SK-N-SH (cell line): ENCODE measurements at regions not wholly inside any gene's neighbourhood (a gene's known extent, or its start where the extent isn't known, plus 50 kb on each side); places are given as distances from the start of the nearest gene placed in this dataset.
"Not testable (repeated sequence)": the region's sequence is repeated elsewhere in the genome, so short reads cannot be mapped to it uniquely, and the experiment has no call there.

Experiments
- CTCF ChIP-seq: fragments of 200-600 bp; sonication (generic); IDR thresholded peaks from 2 replicates; pipeline ENCODE4 v1.6.1; 2017; ENCODE audit warnings: antibody characterized with exemption, mild to moderate bottlenecking, moderate library complexity
- EP300 ChIP-seq, 2 experiments: IDR thresholded peaks; 2 replicates each; pipeline versions ENCODE4 v1.4.0 to v1.6.1; 2012; ENCODE audit warnings: borderline replicate concordance in 1 of 2, low read depth in 1 of 2, low read length in 1 of 2
- FOSL2 ChIP-seq: IDR thresholded peaks from 2 replicates; pipeline ENCODE4 v1.4.0; 2012; ENCODE audit warnings: low read depth, mild to moderate bottlenecking, moderate library complexity, borderline replicate concordance
- GATA2 ChIP-seq: sonication (generic); formaldehyde crosslinking; IDR thresholded peaks from 2 replicates; pipeline ENCODE4 v1.5.0; 2020; ENCODE audit warnings: mild to moderate bottlenecking, missing genetic modification reagents
- IRF3 ChIP-seq: fragments of 150-350 bp; IDR thresholded peaks from 2 replicates; pipeline ENCODE4 v1.6.1; 2016; ENCODE audit warnings: mild to moderate bottlenecking, low read depth, low read length
- PBX3 ChIP-seq: IDR thresholded peaks from 2 replicates; pipeline ENCODE4; 2012
- POLR2AphosphoS5 ChIP-seq: IDR thresholded peaks from 2 replicates; pipeline ENCODE4 v1.6.1; 2012; ENCODE audit warnings: low read depth, low read length
- REST ChIP-seq: IDR thresholded peaks from 2 replicates; pipeline ENCODE4 v1.6.1; 2012; ENCODE audit warnings: mild to moderate bottlenecking, low read depth, low read length, moderate library complexity
- RFX5 ChIP-seq: IDR thresholded peaks from 2 replicates; pipeline ENCODE4 v1.6.1; 2012; ENCODE audit warnings: mild to moderate bottlenecking, improper control_type of control experiment, low read length
- SIN3A ChIP-seq: IDR thresholded peaks from 2 replicates; pipeline ENCODE4 v1.6.1; 2012; ENCODE audit warnings: low read depth, mild to moderate bottlenecking, low read length, moderate library complexity, borderline replicate concordance
- SMC3 ChIP-seq: IDR thresholded peaks from 2 replicates; pipeline ENCODE4 v1.6.1; 2012; ENCODE audit warnings: low read depth, low read length, improper control_type of control experiment
- TAF1 ChIP-seq: IDR thresholded peaks from 2 replicates; pipeline ENCODE4 v1.6.1; 2012; ENCODE audit warnings: low read depth, mild to moderate bottlenecking, low read length, moderate library complexity, borderline replicate concordance
- USF2 ChIP-seq: fragments of 150-350 bp; IDR thresholded peaks from 2 replicates; pipeline ENCODE4 v1.6.1; 2017; ENCODE audit warnings: antibody characterized with exemption, low read length, low read depth, borderline replicate concordance
- ZBTB33 ChIP-seq: IDR thresholded peaks from 2 replicates; pipeline ENCODE4 v1.4.0; 2012; ENCODE audit warnings: low read depth, borderline replicate concordance

GRCh38 chrX:127662942-127663341 lies 389.3 kb downstream of the ACTRT1 start:
- not testable (repeated sequence) for TF ChIP-seq REST; CTCF; TAF1; EP300 (IDR thresholded peaks at IDR 0.05; ENCODE audit: borderline replicate concordance in 1 of 2, low read depth in 1 of 2, low read length in 1 of 2); FOSL2; RFX5; SMC3; POLR2AphosphoS5; ZBTB33; GATA2 (CRISPR knock-in tag); PBX3; IRF3; USF2; SIN3A
